Epithelial cell of esophagus (primary cell): ENCODE measurements at regions not wholly inside any gene's neighbourhood (a gene's known extent, or its start where the extent isn't known, plus 50 kb on each side); places are given as distances from the start of the nearest gene placed in this dataset.

Experiments used
- DNase-seq: peaks from one replicate; pipeline ENCODE4 v3.0.0; 2010; ENCODE audit warnings: low read depth
- H3K4me3 ChIP-seq: 2 replicates; pipeline ENCODE4 v1.5.1; 2011; ENCODE audit warnings: mild to moderate bottlenecking, low read length, control low read depth
- CTCF ChIP-seq: IDR thresholded peaks from 2 replicates; pipeline ENCODE4 v1.5.1; 2011; ENCODE audit warnings: low read depth, mild to moderate bottlenecking, low read length, control low read depth, inconsistent platforms; ENCODE audit not compliant: insufficient read depth; ENCODE audit errors: missing control alignments

- no peak for DNase-seq
- TF ChIP-seq CTCF: no peak
- H3K4me3 ChIP-seq: no peak overlapping the region
Measured at GRCh38 chr3:72018343-72018984, 233.5 kb upstream of the PROK2 start.

GRCh38 chr3:72017935-72018334 lies 233.0 kb upstream of the PROK2 start:
- H3K4me3 ChIP-seq: no peak overlapping the region
- DNase-seq: no peak

DNA sequence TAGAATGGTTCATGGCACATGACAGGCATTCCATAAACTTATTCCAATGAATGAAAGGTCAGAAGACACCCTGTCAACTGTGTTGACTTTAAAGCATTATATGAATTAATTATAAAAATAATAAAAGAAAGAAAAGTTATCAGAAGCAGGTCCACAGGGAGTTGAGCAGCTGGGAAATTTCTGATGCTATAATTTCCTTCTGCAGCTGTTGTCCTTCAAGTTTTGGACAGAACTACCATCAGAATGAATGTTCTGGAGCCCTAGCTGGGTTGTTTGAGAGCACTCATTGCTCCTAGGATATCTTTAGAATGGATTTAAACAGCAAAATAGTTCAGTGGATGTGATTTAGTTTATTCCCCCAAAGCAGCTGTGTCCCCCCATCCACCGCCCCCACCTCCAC lies 232.4 kb upstream of the PROK2 start:
- TF ChIP-seq CTCF: no peak
- DNase-seq: no peak
- H3K4me3 ChIP-seq: no peak overlapping the region

More at GRCh38 chr3:72017935-72018334, 233.0 kb upstream of the PROK2 start:
- TF ChIP-seq CTCF: no peak

DNA sequence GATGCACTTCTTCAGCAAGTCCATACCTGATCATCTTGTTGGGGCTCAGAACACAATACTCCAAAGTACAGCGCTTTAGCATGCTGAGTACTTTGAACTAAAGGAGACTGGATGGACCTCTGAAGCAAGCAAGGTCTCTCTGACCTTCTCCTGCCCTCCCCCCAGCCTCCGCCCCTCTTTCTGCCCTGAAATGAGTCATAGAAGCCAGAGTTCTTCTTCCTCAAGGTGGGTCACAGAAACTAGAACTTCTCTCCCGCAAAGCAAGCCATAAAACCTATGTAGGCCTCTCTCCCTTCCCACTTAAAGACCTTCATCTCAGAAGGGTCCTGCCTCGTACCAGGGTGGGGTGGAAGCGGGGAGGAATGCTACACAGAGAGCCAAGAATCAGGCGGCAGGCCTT lies 230.5 kb upstream of the PROK2 start:
- no peak overlapping the region for H3K4me3 ChIP-seq
- no peak for TF ChIP-seq CTCF
- DNase-seq: no peak

- DNase-seq: no peak
- TF ChIP-seq CTCF: no peak
- no peak overlapping the region for H3K4me3 ChIP-seq
Measured at GRCh38 chr3:72013084-72013483, 228.1 kb upstream of the PROK2 start.

DNA sequence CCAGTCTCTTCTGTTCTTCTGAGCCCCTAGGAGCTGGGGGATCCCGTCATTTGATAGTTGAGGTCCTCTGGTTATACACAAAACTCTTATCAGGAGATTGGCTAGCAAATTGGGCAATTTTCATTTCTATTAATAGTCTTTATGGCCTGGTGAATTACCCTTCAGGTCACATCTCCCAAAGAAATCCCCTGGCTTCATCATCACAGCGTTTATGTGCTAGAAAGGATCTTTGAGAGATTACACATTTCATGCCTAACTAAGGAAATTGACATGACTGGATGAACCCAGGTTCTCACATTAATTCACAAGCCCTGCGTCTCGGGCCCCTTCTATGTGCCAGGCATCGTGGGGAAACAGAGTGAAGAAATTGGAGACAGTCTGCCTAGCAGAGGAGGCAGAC lies 227.4 kb upstream of the PROK2 start:
- H3K4me3 ChIP-seq: no peak overlapping the region
- DNase-seq: no peak
- no peak for TF ChIP-seq CTCF

DNA sequence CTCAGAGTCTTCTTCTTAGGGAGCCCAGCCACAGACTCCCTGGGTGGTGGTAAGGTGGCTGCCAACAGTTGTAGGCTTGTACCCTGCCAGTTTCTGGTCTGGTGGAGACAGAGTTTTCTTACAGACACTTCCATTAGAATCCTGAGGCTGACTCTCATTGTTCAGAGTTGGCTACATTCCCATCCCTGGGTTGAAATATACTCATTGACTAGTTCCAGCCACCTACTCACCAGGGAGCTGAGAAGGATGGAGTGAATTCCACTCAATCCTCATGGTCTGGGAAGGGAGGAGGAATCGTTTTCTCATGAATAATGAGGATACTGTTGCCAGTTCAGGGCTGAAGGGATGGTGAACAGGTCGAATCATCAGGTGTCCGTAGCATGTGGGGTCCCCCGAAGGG lies 226.5 kb upstream of the PROK2 start:
- no peak for DNase-seq
- no peak overlapping the region for H3K4me3 ChIP-seq
- no peak for TF ChIP-seq CTCF
